GM21576 (cell line): ENCODE measurements at regions not wholly inside any gene's neighbourhood (a gene's known extent, or its start where the extent isn't known, plus 50 kb on each side); places are given as distances from the start of the nearest gene placed in this dataset.

Experiments
- ATAC-seq: cut with Tn5 transposase; IDR thresholded peaks from one replicate; pipeline ENCODE4 v1.9.1; 2021; ENCODE audit warnings: mild to moderate bottlenecking, moderate library complexity; ENCODE audit not compliant: unreplicated experiment

DNA sequence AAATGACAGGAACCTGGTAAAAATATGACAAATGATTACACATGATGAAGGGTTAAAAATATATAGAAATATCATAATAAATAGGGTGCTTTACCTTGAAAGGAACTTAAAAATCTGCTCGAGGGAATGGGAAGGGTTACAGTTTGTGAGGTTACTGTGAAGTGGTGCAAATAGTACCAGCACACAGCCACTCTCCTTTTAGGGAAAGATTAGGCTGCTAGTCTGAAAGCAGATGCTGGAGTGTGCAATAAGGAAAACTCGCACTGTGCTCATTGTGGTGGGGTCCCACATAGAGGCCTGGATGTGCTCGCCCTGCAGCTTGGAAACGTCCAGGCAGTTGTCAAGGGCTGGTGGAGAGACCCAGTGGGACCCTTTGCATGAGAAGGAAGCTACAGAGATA lies 145.9 kb upstream of the TBX20 start:
- ATAC-seq, result no peak

DNA sequence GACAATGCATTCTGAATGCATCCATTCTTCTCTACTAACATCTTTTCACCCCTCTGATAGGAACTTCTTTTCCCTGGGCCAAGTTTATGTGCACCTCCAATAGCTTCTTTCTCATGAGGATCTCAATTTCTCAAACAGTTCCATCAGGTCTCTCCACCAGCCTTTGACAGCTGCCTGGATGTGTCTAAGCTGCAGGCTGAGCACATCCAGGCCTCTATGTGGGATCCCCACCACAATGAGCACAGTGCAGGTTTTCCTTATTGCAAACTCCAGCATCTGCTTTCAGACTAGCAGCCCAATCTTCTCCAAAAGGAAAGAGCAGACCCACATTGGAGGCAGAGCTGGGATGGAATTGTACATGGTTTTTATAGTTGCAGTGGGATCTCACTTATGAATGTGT lies 145.3 kb upstream of the TBX20 start:
- no peak for ATAC-seq

- ATAC-seq, result no peak
Observed at GRCh38 chr7:35398518-35398917, 144.6 kb upstream of the TBX20 start.

- no peak for ATAC-seq
Observed at GRCh38 chr7:35390146-35390545, 136.2 kb upstream of the TBX20 start.

DNA sequence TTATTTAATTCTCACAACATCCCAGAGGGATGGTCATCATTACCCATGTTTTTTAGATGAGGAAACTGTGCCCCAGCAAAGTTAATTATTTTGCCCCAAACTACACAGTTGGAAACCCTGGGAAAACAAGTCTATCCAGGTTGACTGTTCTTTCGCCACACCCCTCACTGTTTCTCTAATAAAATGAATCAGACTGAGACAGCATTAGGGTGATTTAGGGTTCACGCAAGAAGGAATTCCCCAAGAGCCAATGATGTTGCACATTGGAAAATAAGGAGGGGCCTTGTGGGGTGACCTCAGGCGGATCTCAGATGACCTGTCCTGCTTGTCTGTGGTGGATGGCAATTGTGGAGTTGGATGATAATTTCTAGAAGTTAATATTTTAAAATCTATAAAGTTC lies 135.7 kb upstream of the TBX20 start:
- ATAC-seq, result no peak

DNA sequence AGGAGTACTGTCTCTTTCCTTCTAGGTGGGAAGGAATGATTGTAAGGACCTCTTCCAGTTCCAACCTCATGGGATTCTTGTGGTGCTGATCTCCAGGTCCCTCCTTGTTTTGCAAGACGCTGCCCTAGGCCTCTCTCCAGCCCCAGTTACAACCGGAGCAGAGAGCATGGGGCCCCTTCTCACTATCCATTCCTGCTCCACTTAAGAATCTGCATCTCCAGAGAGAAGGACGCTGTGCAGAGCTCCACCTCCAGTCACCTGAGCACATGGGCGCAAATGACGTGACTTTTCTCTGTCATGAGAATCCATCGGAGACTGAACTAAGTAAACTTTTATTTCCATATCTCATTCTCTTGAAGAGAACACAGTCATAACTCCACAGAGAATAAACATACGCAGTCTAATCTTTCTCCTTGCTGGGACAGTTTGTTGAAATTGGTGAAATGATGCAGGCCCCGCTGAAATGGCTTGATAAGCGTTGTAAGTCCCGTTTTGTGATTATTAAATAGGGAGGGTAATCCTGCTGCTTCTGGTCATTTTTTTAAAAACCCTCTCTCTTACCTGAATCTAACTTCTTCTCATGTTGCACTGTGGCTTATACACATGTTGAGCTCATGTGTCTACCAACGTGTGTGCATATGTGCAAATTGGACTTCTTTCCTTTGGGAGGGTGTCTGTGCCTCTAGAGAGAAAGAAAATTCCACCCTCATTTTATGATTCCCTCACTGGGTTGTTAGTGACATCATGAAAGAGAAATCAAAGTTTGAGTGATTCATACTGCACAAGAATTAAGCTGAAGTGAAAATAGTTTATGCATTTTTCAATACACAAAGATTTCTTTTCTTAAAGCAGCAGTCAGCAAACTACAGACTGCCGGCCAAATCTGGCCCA lies 133.2 kb upstream of the TBX20 start:
- ATAC-seq, result no peak

DNA sequence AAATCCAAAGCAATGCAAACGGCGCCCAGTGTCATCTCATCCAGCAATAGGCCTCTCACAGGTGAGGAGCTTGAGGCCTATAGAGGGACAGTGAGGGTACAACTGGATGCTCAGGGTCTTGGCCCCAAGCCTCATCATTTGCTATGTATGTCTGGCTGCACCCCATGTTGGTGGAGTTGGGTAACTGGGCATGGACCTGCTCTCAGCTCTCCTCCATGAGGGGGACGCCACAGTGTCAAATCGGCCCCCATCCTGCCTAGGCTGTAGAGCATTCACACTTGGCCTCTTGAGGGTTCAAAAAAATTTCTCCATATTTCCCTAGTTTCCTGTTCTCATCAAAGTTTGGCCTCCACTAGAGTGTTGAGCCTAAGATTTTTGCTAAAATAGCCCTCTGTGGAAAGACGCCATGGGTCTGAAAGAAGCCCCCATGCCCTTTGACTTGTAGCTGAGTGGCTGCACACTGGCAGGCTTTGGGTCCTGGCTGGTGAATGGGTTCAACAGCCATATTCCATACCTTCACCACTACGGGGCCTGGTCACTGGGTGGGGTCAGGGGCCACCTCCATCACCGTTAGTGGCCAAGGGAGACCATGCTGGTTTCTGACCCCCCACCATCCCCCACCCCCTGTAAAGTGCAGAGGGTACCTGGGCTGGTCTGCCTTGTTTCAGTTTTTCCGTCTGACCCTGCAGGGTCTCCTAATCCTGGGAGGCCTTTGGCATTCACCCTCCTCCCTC lies 132.3 kb upstream of the TBX20 start:
- no peak for ATAC-seq

DNA sequence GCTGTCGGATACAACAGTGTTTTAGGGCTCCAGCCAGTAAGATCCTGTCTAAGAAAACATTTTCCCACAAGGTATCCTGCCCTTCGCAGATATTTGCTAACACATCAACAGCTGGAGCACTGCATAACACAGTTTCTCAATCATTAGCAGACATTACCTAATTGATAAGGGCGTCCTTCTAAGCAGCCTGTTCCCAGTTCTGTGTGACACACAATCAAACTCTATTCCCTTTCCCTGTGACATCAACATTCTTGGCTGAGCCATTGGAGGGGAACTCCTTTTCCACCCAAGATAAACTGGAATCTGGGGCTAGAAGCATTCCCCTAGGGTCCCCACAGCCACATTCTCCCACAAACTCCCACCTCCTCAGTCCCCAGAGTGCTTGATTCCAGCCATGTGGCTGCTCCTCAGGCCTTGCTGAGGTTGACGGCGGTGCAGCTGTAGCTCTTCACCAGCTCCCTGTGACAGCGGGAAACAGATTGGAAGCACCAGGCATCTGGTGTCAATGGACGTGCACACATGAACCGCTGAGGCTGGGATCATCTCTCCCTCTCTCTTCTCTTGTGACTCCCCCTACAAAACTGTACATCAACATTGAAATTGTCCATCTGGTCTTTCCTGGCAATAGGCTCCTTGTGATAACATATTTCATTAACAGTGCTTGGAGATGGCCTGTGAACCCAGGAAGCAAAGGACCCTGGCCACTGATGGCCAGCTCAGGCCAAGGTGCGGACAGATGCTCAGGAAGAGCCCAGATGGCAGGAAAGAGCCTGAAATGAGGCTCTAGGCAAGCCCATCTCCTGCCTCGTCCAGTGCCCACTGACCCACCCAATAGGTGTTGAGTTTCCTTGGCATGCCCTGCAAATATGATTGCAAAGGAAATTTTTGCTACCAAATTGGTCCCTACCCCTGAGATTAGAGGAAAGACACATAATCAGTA lies 131.1 kb upstream of the TBX20 start:
- no peak for ATAC-seq

GRCh38 chr7:35380739-35381224 lies 126.9 kb upstream of the TBX20 start:
- no peak for ATAC-seq

DNA sequence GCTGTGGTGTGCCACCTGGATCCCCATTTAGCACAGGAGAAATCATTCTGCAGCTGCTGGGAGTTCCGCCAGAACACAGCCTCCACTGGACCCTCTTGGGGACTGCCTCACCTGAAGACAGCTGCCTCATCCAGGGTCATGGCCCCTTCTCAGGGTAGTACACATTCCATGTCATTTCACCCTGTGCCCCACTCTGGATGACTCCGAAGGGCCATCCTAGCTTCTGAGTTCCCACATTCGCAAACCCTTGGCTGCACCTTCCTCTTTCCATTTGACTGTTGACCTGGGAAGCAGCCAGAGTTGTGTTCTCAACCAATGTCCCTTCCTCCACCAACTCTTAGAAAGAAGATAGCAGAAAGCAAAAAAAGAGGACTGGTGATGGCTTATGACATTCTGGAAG lies 125.6 kb upstream of the TBX20 start:
- no peak for ATAC-seq

- ATAC-seq, result no peak
Observed at GRCh38 chr7:35375516-35375915, 121.6 kb upstream of the TBX20 start.

DNA sequence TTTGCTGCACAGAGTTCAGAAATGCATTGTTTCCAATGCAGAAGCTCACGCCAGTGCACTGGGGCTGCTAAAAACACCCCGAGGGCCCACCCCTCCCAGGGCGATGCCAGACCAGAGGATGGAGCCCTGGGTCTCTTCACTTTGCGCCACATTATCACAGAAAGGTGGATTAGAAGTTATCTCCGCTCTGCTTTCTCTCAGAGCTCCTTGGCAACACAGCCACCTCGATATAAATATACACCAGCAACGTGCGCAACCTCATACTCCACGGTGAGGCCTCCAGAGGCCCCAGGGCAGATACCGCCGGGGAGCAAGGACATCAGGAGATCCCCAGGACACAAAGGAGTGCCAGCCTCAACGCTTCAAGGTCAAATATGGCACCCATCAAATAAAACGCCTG lies 121.0 kb upstream of the TBX20 start:
- no peak for ATAC-seq

DNA sequence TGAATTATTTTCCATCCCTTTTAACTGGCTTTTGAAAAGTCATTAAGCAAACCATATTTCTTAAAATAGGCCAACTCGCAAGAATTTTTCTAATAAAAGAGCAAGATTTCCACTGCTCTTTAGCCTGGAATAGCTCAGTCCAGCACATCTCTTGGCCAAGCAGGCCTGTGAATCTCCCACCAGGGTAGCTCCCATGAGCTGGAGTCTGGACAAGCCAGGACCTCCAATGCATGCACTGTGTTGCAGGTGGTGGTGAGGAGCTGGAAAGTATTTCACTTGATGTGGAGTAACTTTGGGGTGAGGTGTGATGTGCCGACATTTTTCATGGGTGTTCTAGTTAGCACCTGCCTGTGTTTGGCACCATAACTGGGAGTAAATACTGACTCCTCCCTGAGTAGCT lies 117.3 kb upstream of the TBX20 start:
- no peak for ATAC-seq

DNA sequence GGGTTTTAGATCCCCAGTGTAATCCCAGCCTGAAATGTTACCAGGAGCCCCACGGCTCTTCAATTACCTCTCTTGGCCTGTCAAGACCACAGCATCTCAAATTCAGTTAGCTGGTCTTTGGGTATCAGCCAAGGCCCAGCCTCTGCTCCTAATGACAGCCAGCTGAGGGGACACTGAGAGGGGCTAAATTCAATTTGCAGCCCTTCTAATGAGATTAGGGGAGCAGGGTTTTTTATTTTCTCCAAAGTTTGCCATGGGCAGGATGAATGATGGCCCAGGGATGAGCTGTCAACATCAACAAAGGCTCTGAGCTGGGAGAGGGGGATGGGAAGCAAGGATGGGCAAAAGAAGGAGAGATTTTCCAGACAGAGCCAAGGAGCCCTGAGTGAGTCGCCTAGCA lies 116.8 kb upstream of the TBX20 start:
- no peak for ATAC-seq

DNA sequence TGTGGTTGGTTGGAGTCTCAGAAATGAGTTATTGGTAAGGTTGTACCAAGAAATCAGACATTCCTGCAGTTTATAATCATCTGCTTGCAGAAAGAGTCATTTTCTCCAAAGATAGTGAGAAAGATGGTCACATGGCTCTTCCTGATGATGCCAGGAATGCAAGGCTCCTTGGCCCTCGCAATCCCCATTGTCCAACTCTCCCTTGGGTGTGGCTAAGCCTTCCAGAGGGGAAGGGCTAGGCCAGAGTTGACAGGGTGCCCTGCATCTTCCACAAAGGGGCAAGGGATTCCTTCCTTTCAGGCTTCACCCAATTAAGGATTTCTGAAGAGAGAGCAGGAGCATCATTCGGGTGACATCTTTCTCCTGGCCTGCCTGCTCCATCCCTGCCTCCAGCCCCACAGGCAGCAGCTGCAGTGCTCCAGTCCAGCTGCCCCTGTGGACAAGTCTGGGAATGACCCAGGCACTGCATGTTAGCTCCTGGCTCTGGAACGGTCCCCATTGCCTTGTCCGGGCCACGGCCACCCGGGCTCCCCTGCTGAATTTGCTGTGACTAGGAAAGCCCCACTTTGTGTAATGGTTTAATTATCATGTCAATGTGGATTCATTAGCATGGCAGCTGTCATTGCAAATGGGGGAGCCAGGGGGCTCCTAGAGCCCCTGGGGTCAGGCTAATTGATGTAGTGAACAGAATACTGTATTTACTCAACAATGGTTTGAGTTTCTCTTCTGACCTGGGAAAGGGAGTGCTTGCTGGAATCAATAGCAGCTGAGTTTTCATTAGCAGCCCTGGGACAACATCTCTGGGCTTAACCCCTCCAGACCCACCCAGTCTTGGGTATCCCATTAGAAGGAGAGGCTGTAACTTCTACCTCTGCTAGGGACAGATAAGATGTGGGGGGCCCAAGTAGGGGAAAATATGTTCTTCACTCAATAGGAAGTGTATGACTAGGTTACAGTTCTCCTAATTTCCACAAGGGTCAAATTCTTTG lies 112.6 kb upstream of the TBX20 start:
- ATAC-seq, result no peak

GRCh38 chr7:35365523-35365922 lies 111.6 kb upstream of the TBX20 start:
- ATAC-seq, result peak; percentile 58

DNA sequence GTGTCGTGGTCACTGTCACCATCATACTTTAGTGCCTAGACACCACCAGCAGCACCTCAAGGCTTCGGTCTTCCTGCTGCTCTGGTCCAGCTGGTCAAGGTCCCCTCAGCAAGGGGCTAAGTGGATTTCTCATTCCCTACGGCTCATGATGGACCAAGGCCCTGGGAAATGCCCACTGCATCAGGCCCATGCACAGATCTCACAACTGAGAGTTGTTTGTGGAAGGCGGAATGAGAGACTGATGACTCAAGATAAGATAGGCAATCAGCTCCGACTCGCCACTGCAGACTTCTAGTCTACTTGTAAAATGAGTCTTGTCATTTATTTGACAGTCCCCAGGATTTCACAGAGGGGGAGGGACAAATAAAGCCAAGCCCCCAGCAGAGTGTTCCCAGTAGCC lies 108.4 kb upstream of the TBX20 start:
- ATAC-seq, result no peak

GRCh38 chr7:35359423-35359822 lies 105.5 kb upstream of the TBX20 start:
- ATAC-seq, result no peak

- ATAC-seq, result no peak
Observed at GRCh38 chr7:35356495-35356894, 102.6 kb upstream of the TBX20 start.

GRCh38 chr7:35355911-35356310 lies 102.0 kb upstream of the TBX20 start:
- no peak for ATAC-seq
